Lung (tissue), 11 donors: ENCODE measurements at regions not wholly inside any gene's neighbourhood (a gene's known extent, or its start where the extent isn't known, plus 50 kb on each side); places are given as distances from the start of the nearest gene placed in this dataset.

ENCODE experiments used
- ATAC-seq: fragments of 200-7000 bp; cut with Tn5 transposase; one replicate; pipeline ENCODE4 v1.9.1; 2020; ENCODE audit warnings: moderate number of reproducible peaks; ENCODE audit not compliant: insufficient read depth, low FRiP score
- DNase-seq, 3 donors: peaks; one replicate each; pipeline ENCODE4 v3.0.0-alpha.2; 2013 to 2017
- H3K27ac ChIP-seq, 2 donors: one replicate each; pipeline ENCODE4 v1.5.1; 2013; ENCODE audit warnings: mild to moderate bottlenecking in 2 of 2, moderate library complexity in 2 of 2, control low read depth in 1 of 2, inconsistent platforms in 1 of 2, low read depth in 1 of 2, low read length in 1 of 2
- H3K27me3 ChIP-seq, 3 donors: one replicate each; pipeline ENCODE4 v1.5.1; 2013; ENCODE audit warnings: low read length in 2 of 3; ENCODE audit not compliant: control insufficient read depth in 3 of 3, insufficient read depth in 3 of 3
- H3K36me3 ChIP-seq, 4 donors: one replicate each; pipeline ENCODE4 v1.5.1; 2013; ENCODE audit warnings: low read length in 4 of 4, mild to moderate bottlenecking in 1 of 4, moderate library complexity in 1 of 4; ENCODE audit not compliant: control insufficient read depth in 4 of 4, insufficient read depth in 4 of 4
- H3K4me1 ChIP-seq, 5 donors: one replicate each; pipeline ENCODE4 v1.5.1; 2013; ENCODE audit warnings: low read length in 5 of 5, mild to moderate bottlenecking in 2 of 5, moderate library complexity in 1 of 5; ENCODE audit not compliant: control insufficient read depth in 5 of 5, insufficient read depth in 5 of 5
- H3K4me3 ChIP-seq: one replicate; pipeline ENCODE4 v1.5.1; 2013; ENCODE audit warnings: mild to moderate bottlenecking, control low read depth, moderate library complexity
- H3K9ac ChIP-seq, 2 donors: one replicate each; pipeline ENCODE4 v1.5.1; 2013; ENCODE audit warnings: low read length in 2 of 2, control low read depth in 1 of 2; ENCODE audit not compliant: insufficient read depth in 1 of 2
- H3K9me3 ChIP-seq, 4 donors: one replicate each; pipeline ENCODE4 v1.5.1; 2013; ENCODE audit warnings: low read length in 3 of 4, mild to moderate bottlenecking in 1 of 4, moderate library complexity in 1 of 4; ENCODE audit not compliant: control insufficient read depth in 4 of 4, insufficient read depth in 3 of 4
- CTCF ChIP-seq: IDR thresholded peaks from 2 replicates; pipeline ENCODE4 v1.5.1; 2012; ENCODE audit warnings: mild to moderate bottlenecking; ENCODE audit errors: control extremely low read depth, extremely low read depth
- WGBS, 2 donors: extraction: QIAGEN DNeasy Blood & Tissue Kit; methylation state at CpG; one replicate each; pipeline ENCODE4 v1.1.7; 2013; 5-methylcytosine and 5-hydroxymethylcytosine counted together
- donor health status: control.
- donor health status: control.
- donor health status: Bipolar disorder and iron deficiency.
- donor health status: healthy.
- donor health status: DM: yes; HTN: yes; CAD: no.

GRCh38 chr12:92485351-92486348, 217.1 kb upstream of the PLEKHG7 start:
- Histone ChIP-seq H3K36me3 (no peaks in the 10 kb centered on the region), H3K4me1 (peaks cover 0 to 5% (median 0%) of the 10 kb centered on the region in 5 donors), H3K27ac (peak overlapping the region in 1 of 2 donors; percentile 26), H3K9ac (no peak overlapping the region), H3K9me3 (no peaks in the 10 kb centered on the region), H3K27me3 (no peaks in the 10 kb centered on the region), H3K4me3 (no peak overlapping the region)
- no peak for TF ChIP-seq CTCF
- DNase-seq (no peak), ATAC-seq (no peak)
- 67 to 73% methylated on average over 6 of the region's 6 CpGs for WGBS, 2 donors

GRCh38 chr12:92482599-92482998, 220.2 kb upstream of the PLEKHG7 start:
- Histone ChIP-seq H3K9me3 (no peaks in the 10 kb centered on the region), H3K27ac (no peak overlapping the region), H3K4me3 (no peak overlapping the region), H3K27me3 (no peaks in the 10 kb centered on the region), H3K36me3 (no peaks in the 10 kb centered on the region), H3K4me1 (peaks cover 0 to 5% (median 0%) of the 10 kb centered on the region in 5 donors), H3K9ac (no peak overlapping the region)
- ATAC-seq (no peak), DNase-seq (no peak)
- 79 to 87% methylated on average over 2 of the region's 2 CpGs for WGBS, 2 donors
- no peak for TF ChIP-seq CTCF

DNA sequence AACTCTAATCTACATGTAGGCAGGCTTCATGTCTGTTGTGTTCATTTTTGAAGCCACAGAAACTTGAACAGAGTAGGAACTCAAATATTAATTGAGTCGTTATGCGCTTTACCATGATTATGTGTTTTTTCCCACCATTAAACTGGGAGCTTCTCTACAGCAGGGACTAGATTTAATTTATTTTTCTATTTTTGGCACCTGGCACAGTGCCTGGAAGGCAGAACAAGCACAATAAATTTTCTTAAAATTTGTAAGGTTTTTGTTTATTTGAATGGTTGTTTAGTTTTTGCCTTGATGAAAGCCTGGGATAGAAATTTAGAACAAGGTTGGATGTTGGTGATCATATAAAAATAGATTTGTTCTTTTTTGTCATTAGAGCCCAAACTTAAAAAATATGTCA, 221.7 kb upstream of the PLEKHG7 start:
- H3K36me3 ChIP-seq, result no peaks in the 10 kb centered on the region
- H3K9ac ChIP-seq, result no peak overlapping the region
- H3K9me3 ChIP-seq, result no peaks in the 10 kb centered on the region
- TF ChIP-seq CTCF, result no peak
- no peaks in the 10 kb centered on the region for H3K27me3 ChIP-seq
- 90 to 98% methylated on average over 2 of the region's 2 CpGs for WGBS, 2 donors
- DNase-seq, result peak in 2 of 3 donors; percentile 50 to 54
- H3K27ac ChIP-seq, result no peak overlapping the region
- H3K4me3 ChIP-seq, result no peak overlapping the region
- no peak for ATAC-seq
- peaks cover 0 to 5% (median 0%) of the 10 kb centered on the region in 5 donors for H3K4me1 ChIP-seq
